HG02970 (cell line): ENCODE measurements at regions not wholly inside any gene's neighbourhood (a gene's known extent, or its start where the extent isn't known, plus 50 kb on each side); places are given as distances from the start of the nearest gene placed in this dataset.
"Not testable (repeated sequence)": the region's sequence is repeated elsewhere in the genome, so short reads cannot be mapped to it uniquely, and the experiment has no call there.

Experiments
- ATAC-seq: cut with Tn5 transposase; IDR thresholded peaks from one replicate; pipeline ENCODE4 v1.9.1; 2021; ENCODE audit warnings: mild to moderate bottlenecking, moderate library complexity, moderate number of reproducible peaks; ENCODE audit not compliant: unreplicated experiment, low FRiP score

DNA sequence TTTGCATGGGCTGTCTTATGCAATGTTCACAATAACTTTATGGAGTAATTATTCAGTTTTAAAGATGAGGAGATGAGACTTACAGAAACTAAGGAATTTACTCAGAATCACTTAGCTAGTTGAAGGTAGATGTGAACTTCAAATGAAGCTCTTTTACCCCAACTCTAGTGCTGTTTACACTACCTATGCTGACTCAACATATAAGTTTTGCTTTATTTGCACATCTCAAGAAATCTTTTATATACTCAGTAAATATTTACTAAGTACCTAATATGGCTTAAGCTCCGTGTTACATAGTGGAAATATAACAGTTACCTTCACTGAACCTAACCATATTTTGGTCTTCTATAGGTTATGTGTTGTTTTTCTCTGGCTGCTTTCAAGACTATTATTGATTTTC, 293.2 kb downstream of the ANXA1 start:
- ATAC-seq: no peak

DNA sequence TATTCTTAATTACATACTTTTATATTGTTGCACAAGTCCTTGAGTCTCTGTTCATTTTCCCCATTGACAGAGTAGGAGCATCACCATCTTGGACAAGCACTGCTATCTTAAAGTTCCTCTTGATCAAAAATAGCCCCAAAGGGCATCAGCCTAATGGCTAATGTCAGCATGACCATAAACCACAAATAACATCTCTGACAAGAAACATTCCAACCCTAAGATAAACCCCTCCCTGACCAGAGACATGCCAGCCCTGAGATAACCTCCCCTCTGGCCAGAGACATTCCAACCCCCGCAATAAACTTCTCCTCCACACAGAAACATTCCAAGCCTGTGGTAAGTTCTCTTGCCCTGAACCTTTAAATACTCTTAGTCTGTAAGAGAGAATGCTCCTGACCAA, 293.7 kb downstream of the ANXA1 start:
- not testable (repeated sequence) for ATAC-seq

DNA sequence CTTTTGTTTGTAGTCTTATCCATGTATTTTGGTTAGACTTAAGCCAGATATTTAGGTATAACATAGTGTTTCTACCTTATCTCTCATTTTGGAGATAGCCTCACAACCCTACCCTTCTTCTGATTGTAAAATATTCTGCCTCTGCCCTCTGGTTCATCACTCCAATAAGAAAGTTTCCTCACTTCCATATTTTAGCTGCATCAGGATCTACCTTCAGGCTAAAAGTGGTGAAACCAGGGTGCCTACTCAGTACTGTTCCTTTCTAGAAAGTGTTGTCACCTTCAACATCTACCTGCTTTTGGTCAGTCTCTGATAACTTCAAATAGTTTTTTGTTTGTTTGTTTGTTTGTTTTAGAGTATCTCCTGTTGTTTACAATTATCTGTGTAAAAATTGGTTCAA, 294.6 kb downstream of the ANXA1 start:
- no peak for ATAC-seq

DNA sequence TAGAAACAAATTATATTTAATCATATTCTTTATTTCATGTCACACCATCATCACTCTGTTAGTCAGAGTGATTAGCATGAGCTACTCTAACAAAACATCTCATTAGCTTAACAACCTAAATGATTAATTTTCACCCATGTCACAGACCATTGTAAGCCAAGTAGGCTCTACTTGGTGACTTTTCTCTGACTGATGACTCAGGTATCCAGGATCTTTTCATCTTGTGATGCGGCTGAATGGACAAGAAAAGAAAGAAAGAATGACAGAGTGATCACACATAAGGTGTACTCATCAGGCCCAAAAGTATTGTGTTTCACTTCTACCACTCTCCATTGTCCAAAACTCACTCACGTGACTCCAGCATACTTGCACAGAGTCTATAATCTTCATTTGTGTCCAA, 299.3 kb downstream of the ANXA1 start:
- ATAC-seq: no peak

DNA sequence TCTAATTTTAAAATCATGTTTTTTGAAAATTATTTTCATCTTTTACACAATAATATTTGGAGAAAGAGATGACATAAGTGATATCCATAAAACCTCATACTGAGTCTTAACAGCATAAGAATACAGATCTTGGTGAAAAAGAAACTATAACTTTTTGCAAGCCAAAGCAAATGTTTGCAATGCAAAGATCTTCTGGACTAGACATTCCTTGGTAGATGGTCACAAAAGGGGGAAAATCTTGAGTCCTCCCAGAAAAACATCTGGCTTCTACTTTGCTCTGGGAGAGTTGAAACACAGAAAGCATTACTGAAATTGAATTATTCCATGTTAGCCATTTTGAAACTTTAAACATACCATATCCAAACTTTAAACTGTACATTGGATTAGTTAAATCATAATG, 308.2 kb downstream of the ANXA1 start:
- ATAC-seq: no peak

DNA sequence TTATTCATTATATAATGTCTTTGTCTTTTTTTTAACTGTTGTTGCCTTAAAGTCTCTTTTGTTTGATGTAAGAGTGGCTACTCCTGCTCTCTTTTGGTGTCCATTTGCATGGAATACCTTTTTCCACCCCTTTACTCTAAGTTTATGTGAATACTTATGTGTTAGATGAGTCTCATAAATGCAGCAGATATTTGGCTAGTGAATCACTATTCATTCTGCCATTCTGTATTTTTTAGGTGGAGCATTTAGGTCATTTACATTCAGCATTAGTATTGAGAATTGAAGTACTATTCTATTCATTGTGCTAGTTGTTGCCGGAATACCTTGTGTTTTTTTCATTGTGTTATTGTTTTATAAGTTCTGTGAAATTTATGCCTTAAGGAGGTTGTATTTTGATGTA, 317.1 kb downstream of the ANXA1 start:
- no peak for ATAC-seq

DNA sequence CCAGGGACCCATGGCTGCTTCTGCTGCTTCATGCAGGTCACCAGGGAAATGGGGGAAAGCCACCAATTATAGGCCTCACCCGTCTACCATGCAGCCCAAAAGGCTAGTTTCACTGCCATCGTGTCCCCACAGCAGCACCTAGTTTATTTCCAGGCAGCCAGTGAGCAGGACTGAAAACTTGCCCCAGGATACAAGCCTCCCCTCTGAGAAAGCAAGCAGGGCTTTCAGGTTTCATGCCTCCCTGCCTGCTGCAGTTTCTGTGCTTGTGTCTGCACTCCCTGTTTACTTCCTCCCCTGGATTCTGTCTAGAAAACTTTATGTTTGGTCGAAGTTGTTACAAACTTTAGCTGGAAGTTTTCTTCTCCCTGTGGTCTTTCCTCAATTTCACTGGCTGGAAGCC, 319.1 kb downstream of the ANXA1 start:
- no peak for ATAC-seq

DNA sequence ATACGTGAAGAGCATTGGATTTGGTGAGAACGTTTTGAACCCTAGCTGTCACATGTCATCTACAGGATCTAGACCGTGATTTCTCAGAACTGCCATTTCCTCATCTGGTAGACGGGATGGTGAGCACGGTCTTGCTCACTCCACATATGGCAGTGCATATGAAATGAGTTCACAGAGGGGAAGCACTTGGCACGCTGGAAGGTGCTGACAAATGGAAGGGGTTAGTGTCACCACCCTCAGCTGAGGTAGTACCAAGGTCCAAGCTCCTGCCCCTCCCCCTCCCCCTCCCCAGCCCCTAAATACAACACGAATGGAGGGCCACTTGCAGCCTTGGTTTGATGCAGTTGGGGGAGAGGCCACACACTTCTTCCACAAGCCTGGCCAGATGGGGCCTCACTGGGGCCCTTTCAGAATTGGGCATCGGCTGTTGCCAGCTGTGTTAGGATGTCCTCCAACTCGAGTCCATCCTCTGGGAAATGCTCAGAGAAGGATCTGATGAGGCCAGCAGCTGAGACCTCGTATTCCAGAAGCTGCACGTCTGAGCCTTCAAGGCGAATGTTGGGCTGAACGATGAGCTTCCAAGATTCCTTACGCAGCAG, 322.4 kb downstream of the ANXA1 start:
- ATAC-seq: no peak

DNA sequence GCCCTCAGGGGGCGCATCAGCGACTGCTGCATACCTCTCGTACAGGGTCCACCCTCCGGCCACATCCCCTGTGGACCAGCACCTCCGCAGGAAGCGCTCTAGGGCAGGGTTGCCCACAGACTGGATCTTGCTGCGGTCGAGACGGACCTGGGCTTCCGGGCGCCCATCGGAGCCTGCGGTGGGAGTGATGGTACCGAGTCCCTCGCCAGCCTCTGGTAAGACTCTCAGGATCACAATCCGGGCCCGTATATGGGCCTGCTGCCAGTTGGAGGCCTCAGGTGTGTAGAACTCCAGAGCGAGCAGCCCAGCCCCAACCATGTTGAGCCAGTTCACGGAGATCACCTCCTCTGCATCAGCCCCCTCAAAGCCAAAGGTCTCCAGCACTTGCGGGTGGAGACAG, 323.0 kb downstream of the ANXA1 start:
- ATAC-seq: no peak

DNA sequence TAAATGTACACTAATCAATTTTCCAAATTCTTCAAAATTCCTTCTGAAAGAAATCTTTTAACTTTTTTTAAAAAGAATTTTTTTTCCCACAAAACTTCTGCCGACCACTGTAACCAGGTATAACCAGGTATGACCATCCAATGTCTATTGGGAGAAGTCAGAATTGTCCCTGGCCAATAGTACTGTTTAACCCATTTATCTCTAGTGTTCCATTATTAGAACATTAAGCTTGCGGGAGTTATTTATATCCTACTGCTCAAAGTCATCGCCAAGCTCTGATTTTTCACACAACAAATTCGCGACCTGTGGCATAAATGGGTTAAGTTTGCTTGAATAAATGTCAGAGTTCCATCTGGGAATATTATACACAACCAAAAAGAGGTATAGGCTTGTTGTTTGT, 343.2 kb downstream of the ANXA1 start:
- no peak for ATAC-seq

DNA sequence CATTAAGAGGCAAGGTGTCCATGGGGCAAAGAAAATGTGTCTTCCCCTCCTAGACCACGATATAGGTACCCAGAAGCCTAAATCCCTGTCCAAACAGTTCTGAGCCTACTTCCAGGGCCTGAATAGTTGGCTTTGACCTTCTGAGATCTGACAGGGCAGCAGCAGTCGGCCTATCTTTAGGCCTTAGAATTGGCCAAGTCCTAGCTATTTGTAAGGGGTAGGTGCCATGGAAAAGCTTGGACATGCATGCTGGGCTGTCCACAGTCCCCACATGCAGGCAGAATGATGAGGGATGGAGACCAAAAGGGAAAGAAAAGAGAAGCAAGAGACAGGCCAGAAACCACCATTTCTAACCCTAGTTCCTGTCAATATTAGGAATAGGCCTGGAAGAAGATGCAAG, 346.1 kb downstream of the ANXA1 start:
- no peak for ATAC-seq

DNA sequence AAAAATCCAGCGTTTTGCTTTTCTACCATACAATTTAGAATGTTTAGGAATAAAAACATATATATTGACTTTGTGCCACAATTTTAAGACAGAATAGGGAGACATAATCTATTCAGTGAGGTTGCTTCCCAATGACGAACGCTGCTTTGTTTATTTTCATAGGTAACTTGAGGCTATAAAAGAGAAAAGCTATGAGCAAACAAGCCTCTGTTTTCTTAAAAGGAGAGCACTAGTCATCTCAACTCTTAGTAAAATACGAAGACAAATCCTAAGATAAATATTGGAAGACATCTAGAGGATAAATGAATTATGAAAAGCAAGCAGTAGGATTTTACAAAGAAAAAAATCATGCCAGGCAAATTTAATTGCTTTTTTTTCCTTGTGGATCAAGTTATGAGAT, 363.6 kb downstream of the ANXA1 start:
- ATAC-seq: no peak

DNA sequence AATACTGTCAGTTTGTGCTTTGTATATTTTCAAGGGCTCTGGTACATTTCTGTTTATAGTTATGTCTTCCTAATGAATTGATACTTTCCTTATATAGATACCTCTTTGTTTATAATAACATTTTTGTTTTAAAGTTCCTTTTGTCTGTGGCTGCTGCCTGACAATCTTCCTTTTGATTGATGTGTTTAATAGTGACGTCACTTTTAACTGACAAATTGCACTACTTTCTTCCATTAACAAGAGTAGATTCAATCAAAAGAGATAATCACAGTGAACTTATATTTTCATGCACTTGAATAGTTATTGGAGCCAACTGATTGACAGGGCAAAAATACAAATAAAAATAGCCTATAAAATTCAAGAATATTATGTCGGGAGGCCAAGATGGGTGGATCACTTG, 371.7 kb downstream of the ANXA1 start:
- no peak for ATAC-seq

DNA sequence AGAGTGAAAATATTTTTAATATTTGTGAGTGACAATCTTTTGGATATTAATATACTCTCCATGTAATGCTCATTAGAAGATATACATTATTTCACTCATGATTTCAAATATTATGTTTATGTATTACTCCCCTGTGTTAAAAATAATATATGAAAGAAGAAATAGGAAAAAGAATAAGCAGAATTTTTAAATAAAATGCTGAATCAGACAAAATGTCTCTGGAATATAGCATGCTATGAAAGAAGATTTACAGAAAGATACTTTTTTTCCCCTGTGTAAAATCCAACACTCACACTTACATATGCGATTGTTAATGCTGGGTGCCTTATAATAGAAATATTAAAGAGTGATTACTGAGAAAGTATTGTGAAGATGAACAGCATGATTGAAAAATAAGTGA, 373.7 kb downstream of the ANXA1 start:
- ATAC-seq: no peak

DNA sequence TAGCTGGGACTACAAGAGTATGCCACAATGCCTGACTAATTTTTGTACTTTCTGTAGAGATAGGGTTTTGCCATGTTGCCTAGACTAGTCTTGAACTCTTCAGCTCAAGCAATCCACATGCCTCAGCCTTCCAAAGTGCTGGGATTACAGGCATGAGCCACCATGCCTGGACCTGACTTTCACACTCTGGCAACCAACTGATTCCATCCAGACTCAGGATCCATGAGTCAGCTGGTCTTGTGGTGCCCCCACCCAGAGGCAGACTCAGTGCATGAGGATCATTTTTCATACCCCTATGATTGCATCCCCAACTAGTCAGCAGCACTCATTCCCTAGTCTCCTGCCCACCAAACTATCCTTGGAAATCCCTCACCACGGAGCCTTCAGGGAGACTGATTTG, 375.9 kb downstream of the ANXA1 start:
- no peak for ATAC-seq

DNA sequence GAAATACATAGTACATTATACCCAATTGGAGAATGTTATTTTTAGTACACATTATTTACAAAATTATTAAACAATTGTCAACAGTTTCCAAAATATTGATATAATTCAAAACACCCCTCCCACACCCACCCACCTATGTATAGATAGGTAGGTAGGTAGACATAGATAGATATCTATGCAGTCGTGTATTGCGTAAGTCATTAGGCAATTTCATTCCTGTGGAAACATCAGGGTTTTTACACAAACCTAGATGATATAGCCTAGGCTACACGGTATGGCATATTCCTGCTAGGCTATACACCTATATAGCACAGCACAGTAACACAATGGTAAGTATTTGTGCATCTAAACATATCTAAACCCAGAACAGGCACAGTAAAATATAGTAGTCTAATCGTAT, 377.3 kb downstream of the ANXA1 start:
- ATAC-seq: no peak

DNA sequence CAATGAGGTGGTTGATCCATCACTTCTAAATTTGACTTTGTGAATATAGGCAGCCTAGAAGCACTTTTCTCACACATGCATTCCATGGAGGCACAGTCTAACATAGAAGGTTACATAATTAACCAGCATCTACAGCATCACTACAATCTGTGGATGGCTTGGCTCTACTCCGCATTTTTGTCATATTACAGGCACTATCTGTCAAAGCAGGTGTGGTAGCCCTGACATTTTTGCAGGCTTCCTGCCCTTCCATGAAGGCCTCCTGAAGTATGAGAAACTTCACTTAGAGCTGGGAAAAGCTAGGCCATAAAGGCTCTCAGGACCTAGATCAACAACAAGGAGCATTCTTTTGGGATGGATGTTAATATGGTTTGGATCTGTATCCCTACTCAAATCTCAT, 378.0 kb downstream of the ANXA1 start:
- ATAC-seq: no peak

DNA sequence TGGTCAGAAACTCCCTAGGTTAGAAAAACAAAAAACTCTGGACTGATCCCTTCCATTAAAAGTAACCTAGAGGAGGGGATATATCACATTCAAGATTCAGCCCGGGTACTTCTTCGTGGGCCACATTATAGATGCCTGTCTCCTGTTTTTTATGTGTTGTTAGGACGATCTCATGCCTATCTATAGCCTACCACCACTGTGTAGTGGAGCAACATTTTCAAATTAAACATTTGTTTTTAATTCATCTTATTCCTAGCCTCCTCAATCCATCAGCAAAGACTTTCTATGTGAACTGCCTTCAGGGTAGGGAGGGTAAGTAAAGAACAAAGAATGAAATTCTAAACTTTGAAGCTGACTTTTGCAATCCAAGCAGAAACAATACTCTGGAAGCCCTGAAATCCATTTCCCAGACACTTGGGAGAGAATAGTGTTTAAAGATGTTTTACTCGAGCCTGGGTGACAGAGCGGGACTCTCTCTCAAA, 379.4 kb downstream of the ANXA1 start:
- no peak for ATAC-seq

DNA sequence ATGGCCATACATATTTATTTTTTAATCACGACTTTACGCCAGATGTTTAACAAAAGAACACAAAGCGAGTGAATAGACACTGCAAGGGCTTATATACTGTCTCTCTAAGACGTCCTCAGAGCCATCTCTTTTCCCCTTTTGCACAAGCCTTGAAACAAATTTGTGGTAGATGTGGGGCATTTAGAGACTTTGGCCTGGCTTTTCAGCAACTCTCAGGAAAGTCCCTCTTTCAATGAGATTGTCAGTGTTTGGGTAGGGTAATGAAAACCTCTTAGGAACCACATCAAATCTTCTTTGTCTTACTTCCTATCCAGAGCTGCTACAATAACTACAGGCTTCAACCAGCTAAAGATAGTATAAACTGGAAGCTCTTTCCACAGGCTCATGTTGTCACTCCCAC, 380.0 kb downstream of the ANXA1 start:
- no peak for ATAC-seq

DNA sequence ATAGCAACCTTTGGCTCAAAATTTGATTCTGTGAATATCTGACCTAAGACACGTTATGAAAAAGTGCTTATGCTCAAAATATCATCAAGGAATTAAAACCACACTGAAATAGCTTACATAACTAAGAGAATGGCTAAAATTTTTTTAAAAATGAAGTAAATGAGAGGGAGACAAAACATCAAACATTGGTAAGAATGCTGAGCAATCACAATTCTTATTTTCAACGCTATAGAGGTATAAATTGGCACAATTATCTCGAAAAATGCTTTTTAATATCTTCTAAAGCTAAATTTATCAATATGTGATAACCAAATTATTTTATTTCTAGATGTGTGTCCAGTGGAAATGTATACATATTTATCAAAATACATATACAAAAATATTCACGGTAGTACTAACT, 381.3 kb downstream of the ANXA1 start:
- ATAC-seq: no peak

DNA sequence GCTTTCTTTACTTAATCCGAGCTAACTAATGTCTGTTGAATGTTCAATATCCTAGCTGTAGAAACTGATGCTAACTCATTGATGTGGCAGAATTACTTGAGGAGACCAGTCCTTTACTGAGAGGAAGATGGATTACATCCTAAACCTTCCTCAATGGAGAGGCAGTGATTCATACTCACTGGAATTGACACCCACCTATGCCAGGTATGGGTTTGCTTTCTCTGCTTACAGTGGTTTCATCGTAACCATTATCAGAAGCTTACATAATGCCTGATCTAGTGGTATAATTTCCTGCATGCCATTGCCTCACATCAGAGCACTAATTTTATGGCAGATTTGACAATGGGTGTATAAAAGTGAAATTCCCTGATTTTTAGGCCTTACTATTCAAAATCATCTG, 384.7 kb downstream of the ANXA1 start:
- ATAC-seq: no peak

DNA sequence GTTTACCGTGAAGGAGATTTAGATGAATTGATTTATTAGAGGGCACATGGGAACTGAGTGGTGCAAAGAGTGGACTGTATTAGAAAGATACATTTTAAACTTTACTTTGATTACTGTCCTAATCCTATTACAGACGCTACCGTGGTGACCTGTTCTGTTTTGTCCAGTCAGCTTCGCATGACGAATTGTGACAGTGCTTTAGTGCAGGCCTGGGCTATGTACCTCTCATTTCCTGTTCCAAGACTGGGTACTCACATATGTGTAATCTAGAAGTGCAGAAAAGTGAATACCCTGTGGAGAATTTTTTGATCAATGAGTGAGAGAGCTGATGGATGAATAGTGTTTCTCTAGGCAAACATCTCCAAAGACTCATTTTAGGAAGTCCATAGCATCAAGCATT, 385.9 kb downstream of the ANXA1 start:
- no peak for ATAC-seq

DNA sequence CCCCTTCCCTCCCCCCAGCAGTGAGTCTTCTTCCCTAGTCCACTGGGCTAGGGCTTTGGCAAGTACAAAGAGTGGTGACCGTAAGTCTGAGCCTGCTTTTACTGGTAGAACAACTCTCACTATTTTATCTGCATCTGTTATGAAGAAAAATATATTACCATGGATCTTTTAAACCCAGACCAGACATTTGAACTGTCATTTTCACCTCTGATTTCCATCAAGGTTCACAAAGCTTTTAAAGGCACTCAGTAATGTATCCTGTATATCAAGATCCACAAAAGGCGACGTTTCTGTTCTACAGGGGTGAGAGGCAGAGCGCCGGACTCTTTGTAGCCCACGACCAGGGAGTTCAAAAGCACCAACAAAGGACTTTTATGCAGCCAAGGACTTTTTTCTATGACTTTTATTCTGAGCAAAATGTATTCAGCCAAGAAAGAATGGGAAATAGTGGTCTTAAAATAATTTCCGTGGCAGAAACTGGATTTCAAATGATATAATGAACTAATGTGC, 388.3 kb downstream of the ANXA1 start:
- no peak for ATAC-seq
